HG02870 (cell line): ENCODE measurements at regions not wholly inside any gene's neighbourhood (a gene's known extent, or its start where the extent isn't known, plus 50 kb on each side); places are given as distances from the start of the nearest gene placed in this dataset.
"Not testable (repeated sequence)": the region's sequence is repeated elsewhere in the genome, so short reads cannot be mapped to it uniquely, and the experiment has no call there.

ENCODE experiments used
- ATAC-seq: cut with Tn5 transposase; IDR thresholded peaks from one replicate; pipeline ENCODE4 v1.9.1; 2021; ENCODE audit warnings: mild to moderate bottlenecking, moderate library complexity; ENCODE audit not compliant: unreplicated experiment

DNA sequence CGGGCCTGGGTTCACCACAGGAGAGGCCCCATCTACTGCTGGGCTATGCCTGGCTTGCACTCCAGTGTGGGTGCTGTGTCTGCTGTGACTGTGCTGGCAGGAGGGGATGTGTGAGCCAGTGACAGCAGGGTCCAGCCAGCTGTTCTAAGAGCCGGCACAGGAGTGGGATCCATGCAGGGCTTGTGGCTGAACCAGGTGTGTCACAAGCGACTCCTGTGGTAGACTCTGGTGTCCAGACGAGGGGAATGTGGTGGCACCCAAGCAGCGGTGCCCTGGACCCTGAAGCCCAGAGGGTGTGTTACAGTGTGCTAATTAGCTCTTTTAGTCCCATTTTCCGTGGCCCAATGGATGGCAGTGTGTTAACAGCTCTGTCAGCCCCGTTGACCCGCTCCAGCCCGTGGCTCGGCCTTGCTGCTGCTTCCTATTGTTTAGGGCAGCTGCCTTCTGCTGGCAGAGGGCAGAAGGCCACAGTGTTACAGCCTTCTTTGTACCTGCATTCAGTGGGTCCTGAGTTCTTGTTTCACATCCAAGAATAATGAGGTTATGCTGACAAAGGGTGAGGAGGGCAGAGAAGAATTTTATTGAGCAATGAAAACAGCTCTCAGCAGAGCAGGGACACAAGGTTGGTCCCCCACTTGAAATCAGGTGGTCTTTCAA is 78.5 kb upstream of the RNU6-1 start:
- ATAC-seq, result no peak

DNA sequence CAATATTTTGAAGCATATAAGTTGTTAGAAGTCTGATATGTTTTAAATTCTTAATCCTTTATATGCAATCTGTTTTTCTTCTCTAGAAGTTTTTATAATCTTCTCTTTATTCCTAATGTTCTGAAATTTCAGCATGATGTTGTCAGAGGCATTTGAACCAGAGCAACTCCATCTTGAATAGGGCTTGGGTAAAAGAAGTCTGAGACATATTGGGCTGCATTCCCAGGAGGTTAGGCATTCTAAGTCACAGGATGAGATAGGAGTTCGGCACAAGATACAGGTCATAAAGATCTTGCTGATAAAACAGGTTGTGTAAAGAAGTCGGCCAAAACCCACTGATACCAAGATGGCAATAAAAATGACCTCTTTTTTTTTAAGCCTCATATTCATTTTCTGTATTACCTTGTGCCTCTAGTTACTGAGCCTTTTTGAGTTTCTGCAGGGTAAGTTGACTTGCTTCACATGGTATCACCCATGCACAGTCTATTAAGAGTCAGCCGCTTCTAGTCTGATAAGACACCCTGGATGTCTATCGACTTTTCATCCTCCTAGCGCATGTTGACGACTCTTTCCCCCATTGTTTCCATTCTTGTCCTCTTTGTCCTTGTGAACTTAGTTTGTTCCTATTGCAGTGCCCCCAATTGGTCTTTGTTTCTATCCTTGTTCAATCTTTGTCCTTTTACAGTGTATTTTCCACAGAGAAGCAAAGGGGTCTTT is 80.8 kb upstream of the RNU6-1 start:
- ATAC-seq, result no peak

DNA sequence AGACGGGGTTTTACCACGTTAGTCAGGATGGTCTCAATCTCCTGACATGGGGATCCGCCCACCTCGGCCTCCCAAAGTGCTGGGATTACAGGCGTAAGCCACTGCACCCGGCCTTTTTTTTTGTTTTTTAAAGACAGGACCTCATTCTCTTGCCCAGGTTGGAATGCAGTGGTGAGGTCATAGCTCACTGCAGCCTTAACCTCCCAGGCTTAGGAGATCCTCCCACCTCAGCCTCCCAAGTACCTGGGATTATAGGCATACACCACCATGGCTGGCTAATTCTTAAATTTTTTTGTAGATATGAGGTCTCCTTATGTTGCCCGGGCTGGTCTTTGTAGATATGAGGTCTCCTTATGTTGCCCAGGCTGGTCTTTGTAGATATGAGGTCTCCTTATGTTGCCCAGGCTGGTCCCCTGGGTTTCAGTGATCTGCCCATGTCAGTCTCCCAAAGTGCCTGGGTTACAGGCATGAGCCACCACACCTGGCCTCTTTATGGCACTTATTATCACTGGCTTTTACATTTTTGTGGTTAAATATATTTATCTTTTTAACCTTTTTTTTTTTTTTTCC is 82.3 kb upstream of the RNU6-1 start:
- no peak for ATAC-seq

DNA sequence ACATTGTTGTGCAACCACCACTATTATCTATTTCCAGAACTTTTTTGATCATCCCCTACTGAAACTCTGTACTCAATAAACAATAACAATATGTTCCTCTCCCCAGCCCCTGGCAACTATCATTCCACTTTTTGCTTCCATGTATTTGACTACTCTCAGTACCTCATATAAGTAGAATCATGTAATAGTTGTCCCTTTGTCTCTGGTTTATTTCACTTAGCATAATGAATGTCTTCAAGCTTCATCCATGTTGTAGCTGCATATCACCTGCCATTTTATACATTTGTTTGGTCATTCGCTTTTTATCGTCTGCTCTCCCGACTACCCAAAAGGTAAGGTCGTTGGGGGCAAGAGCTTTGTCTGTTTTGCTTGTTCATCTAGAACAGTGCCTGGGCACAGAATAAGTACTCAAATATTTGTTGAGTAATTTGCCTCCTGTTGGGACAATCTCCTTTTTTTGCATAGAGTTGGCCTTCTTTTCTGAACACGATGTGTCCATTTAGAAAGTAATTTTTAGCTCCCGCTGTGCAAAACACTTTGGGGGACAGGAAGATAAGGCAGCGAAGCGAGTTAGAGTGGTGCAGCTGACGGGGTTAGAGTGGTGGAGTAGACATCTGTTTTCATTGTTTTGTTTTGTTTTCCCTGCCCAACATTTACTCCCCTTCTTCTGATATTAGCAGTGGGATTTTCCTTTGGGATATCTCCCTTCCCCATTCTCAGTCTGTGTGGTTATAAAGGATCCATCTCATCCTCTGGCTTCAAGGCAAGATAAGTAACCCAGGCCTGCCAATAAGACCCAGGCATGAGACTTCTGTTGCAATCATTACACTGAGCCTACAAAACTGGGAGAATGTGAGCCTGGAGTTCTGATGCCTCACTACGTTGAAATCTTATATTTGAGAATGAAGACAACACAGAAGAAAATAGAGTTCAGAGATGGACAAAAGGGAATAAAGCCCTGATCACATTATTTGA is 83.4 kb upstream of the RNU6-1 start:
- ATAC-seq, result no peak

DNA sequence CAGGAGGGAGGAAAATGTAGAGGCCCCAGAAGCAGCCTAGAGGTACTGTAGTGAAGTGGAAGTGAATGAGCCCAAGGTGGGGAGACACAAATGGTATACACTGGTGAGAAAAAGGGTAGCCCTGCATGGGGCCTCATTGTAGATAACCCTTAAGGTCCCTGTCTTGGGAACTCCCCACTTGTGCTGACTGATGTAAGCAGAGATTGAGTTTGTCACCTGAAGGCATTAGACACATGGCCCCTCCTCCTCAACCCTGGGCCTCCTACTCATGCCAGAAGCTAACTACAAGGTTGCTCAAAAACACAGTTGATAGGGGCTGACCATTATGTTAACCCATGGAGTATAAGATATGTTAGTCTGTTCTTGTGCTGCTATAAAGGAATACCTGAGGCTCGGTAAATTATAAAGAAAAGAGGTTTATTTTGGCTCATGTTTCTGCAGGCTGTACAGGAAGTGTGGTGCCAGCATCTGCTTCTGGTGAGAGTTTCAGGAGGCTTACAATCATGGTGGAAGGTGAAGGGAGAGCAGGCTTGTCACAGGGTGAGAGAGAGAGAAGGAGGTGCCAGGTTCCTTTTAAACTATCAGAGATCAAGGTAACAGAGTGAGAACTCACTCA is 84.6 kb upstream of the RNU6-1 start:
- no peak for ATAC-seq

DNA sequence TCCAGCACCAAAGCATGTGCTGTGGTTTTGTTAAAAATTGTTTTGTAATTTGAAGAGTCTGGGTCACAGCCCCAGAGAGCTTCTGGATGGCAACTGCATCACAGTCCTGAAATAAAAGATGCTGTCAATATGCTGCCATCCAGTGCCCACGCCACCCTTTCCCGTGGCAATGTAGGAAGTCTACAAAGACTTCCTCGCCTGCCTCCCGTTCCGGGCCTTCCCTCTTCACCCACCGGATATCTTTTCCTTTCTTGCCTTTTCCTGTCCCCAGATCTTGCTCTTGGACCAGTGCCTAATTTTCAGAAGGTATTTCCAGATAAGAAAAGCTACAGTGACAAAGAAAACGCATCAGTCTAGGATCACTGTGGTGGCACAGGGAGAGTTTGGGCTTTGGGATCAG is 85.3 kb upstream of the RNU6-1 start:
- no peak for ATAC-seq

DNA sequence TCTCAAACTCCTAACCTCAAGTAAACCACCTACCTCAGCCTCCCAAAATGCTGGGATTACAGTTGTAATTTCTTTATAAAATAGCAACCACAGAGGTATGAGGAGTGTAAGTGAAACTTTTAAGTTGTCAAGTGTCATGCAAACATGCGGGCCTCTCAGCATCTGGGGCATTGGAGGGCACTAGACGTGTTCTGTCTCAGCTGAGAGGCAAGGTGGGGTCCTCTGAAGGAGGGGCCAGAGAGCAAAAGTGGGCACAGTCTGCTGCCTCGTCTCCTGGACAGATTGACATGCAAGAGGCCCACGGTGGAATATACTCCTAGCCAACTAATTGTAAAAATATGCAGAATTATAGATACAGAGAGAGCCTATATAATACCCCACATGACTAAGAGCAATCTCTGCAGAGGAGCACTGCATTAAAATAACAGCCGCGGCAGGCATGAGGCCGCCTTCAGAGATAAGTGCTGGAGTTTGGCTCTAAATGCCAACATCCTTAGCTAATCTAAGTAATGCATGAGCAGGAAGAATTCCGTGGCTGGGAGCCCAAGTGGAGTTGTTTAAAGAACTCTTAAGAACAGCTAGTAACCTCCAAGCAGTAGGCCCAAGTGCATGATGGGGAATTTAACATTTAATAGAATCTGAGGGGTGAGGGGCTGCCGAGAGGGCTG is 87.8 kb upstream of the RNU6-1 start:
- ATAC-seq, result no peak

DNA sequence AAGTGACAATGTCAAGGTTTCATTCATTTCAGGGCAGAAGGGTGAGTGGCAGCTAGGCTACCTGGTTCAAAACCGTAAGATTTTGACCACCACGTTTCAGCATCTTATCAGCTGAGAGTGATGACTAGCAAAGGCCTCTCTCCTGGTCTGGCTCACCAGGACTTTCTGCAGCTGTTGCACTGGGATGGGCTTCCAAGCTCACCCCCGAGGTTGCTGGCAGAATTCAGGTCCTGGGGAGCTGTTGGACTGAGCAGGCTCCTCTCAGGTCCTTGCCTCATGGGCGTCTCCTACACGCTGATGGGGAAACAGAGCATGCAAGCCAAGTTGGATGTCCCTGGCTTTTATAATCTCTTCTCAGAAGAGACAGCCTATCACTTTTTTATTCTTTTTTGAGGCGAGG is 88.8 kb upstream of the RNU6-1 start:
- no peak for ATAC-seq

DNA sequence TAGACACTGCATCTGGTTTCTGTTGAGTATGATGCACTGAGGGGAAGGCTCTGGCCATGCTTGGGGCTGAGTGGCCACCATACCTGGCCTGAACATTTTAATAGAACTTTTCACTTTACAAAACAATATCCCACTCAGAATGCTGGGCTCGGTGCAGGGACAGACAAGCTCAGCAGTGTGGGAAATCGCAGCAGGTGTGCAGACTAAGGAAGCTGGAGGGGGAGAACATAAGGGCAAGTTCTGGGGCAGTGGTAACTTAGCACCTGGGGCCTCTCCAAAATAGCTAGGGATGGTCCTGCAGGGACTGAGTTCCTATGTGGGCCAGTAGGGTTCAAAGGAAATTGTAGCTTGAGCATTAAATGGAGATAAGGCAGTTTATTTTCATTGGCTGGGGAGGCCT is 90.9 kb upstream of the RNU6-1 start:
- no peak for ATAC-seq

DNA sequence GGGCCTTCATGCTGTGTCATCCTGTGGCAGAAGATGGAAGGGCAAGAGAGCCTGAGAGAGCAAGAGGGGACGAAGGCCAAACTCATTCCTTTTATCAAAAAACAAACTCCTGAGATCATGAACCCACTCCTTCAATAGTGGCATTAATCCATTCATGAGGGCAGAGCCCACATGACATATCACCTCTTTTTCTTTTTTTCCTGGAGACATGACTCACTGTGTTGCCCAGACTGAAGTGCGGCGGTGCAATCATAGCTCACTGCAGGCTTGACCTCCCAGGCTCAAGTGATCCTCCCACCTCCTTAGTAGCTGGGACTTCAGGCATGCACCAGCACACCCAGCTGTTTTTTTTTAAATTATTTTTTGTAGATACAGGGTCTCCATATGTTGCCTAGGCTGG is 92.0 kb upstream of the RNU6-1 start:
- ATAC-seq, result no peak

DNA sequence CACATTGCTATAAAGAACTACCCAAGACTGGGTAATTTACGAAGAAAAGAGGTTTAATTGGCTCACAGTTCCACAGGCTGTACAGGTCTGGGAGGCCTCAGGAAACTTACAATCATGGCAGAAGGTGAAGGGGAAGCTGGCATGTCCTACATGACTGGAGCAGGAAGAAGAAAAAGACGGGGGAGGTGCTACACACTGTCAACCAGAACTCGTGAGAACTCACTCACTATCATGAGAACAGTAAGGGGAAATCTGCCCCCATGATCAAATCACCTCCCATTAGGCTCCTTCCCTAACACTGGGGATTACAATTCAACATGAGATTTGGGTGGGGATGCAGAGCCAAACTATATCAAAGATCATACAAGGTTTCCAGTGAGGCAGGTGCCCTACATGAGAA is 94.3 kb upstream of the RNU6-1 start:
- ATAC-seq, result not testable (repeated sequence)

DNA sequence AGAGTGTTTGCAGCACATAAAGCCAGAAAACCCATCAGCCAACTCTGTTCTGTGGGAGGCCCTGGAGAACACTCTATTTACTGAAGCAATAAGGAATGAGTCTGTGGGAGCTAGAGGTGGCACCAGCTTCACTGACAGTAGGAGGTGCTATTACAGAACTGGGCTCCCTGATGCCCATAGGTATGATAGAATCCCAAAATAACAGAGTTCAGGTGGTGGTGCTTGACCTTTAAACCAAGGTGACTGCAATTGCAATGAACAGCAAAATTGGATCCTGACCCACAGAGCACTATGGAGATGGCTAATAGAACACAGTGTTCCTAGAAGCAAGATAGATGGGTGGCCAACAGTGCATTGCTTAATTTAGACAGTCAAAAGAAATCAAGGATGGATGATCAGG is 95.4 kb upstream of the RNU6-1 start:
- no peak for ATAC-seq

DNA sequence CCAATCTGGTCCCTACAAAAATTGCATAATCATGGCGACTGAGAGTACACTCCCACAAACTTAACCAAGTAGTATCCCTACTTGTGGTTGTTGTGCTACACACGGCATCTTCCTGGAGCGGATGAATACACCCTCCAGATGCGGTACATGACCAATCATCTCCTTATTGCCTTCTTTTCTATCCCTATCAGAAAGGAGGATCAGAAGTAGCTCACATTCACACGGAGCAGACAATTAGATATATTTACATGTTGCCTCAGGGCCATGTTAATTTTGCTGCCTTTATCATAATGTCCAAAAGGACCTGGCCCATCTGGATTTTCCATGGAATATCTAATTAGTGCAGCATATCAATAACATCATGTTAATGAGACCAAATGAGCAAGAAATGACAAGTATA is 96.4 kb upstream of the RNU6-1 start:
- ATAC-seq, result no peak

DNA sequence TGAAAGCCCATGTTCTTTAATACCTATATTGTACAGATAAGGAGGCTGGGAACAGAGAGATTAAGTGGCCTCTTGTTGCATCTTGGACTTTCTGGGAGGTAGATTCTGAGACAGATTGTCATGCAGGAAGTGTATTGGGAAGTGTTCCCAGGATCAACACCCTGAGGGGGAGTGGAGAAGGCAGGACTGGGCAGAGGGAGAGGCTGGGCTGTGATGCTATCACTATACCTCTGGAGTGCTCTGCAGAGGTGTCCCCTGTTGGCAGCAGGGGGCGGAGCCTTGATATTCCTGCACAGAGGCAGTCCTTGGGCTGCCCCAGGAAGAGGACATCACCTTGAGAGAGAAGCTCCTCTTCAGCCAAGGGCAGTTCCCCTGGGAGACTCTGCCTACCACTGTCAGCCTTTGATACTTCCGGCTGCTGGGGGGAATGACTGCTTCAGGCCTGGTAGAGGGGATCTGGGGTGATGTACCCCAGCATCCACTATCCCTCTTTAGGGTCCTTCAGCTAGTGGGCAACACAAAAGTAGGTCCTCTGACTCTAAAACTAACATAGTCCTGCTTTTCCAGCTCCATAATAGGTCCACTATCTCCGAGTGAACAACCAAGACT is 97.4 kb upstream of the RNU6-1 start:
- no peak for ATAC-seq

DNA sequence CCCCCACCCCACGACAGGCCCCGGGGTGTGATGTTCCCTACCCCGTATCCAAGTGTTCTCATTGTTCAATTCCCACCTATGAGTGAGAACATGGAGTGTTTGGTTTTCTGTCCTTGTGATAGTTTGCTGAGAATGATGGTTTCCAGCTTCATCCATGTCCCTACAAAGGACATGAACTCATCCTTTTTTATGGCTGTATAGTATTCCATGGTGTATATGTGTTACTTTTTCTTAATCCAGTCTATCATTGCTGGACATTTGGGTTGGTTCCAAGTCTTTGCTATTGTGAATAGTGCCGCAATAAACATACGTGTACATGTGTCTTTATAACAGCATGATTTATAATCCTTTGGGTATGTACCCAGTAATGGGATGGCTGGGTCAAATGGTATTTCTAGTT is 99.3 kb upstream of the RNU6-1 start:
- not testable (repeated sequence) for ATAC-seq

DNA sequence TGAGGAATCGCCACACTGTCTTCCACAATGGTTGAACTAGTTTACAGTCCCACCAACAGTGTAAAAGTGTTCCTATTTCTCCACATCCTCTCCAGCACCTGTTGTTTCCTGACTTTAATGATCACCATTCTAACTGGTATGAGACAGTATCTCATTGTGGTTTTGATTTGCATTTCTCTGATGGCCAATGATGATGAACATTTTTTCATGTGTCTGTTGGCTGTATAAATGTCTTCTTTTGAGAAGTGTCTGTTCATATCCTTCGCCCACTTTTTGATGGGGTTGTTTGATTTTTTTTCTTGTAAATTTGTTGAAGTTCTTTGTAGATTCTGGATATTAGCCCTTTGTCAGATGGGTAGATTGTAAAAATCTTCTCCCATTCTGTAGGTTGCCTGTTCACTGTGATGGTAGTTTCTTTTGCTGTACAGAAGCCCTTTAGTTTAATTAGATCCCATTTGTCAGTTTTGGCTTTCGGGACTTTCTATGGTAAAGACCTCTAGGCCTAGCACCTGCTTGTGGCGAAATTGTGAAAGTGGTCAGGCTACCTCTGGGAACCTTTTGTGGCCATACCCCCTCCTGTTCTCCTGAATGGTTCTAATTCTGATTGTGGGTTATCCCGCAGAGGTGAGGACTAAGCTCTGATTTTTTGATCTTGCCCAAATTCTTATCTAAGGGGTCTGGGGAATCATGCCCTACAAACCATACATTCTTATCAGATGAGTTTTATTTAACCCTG is 99.9 kb upstream of the RNU6-1 start:
- not testable (repeated sequence) for ATAC-seq

DNA sequence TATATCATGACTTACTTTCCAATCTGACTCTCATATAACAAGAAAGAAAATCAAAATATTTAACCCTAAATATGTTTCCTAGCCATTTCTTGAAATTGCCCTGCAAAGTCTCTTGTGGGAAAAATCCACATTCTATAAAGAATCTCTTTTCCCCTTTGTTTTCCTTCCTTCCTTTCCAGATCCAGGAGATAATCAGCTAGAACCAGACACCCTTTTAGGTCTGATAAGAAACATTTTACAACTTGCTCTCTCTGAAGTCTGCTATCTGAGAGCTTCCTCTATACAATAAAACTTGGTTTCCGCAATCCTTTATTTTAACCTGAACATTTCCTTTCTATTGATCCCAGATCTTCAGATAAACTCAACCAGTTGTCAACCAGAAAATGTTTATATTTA is 100.5 kb upstream of the RNU6-1 start:
- ATAC-seq, result no peak

DNA sequence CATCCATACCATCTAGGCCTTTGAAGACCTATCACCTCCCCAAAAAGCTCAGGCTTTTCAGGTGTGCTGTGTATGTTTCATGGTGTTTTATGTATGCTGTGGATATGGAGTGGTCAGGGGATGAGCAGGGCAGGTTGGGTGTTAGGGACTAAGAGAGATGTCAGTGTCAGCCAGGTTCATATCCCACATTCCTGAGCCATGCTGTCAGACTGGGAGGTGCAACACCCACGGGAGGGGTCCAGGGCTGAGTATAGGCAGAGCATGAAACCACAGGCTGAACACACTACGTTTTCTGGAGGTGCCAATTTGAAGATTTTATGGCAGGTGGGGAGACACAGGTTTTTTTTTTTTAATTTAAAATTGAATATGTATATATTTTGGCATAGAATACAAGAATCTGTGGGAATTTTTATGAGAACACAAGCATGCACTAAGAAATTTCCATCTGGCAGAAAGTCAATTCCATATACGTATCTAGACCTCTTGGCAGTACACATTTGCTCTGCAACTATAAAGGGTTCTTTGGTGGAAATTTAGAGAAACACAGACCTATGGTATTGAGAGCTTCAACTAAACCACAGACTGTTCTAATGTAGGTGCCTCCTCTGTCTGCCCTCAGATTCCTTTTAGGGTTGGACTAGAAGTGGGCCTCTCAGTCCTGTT is 101.9 kb upstream of the RNU6-1 start:
- no peak for ATAC-seq

DNA sequence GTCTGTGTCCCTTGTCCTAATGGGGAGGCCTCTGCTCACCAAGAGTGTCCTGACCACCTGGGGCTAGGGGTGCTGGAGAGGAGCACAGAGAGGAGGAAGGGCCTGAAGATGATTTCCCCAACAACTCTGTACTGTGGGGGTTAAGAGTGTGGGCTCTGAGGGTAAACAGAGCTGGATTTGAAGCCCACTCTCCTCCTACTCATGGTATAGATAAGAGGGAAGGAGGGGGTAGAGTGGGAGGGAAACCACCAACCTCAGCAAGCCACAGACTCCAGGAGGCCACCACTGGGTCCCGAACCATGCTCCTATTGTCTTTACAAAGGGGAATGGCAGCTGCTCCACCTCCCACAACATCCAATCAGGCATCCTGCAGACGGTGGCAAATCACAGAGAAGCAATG is 103.6 kb upstream of the RNU6-1 start:
- ATAC-seq, result no peak
